Neural crest cell (in vitro differentiated cells): ENCODE measurements at regions not wholly inside any gene's neighbourhood (a gene's known extent, or its start where the extent isn't known, plus 50 kb on each side); places are given as distances from the start of the nearest gene placed in this dataset.

Source experiments
- DNase-seq: peaks from one replicate; pipeline ENCODE4 v3.0.0; 2021; ENCODE audit warnings: low read depth, mixed read lengths, low spot score
- H3K27ac Mint-ChIP-seq: one replicate; pipeline ENCODE4 v1.8.0; 2021; ENCODE audit warnings: mild to moderate bottlenecking, mixed read lengths; ENCODE audit not compliant: unreplicated experiment
- H3K27me3 Mint-ChIP-seq: 2 replicates; pipeline ENCODE4 v1.8.0; 2021; ENCODE audit warnings: low read depth, mild to moderate bottlenecking, mixed read lengths
- H3K36me3 Mint-ChIP-seq: 2 replicates; pipeline ENCODE4 v1.8.0; 2021; ENCODE audit warnings: low read depth, mild to moderate bottlenecking, mixed read lengths
- H3K4me1 Mint-ChIP-seq: 2 replicates; pipeline ENCODE4 v1.8.0; 2021; ENCODE audit warnings: mixed read lengths
- H3K4me3 Mint-ChIP-seq: one replicate; pipeline ENCODE4 v1.8.0; 2021; ENCODE audit warnings: mild to moderate bottlenecking, mixed read lengths
- H3K9me3 Mint-ChIP-seq: 2 replicates; pipeline ENCODE4 v1.8.0; 2021; ENCODE audit warnings: mixed read lengths
- TF ChIP-seq, protein P1 (sequence below): fragments of 200-600 bp; sonication (generic); conservative IDR thresholded peaks from 2 replicates; pipeline ENCODE4 v1.5.0; 2021; ENCODE audit warnings: antibody characterized with exemption, mild to moderate bottlenecking

GRCh38 chr2:187171318-187171717 lies 276.7 kb downstream of the CALCRL start:
- TF ChIP-seq, protein P1, sequence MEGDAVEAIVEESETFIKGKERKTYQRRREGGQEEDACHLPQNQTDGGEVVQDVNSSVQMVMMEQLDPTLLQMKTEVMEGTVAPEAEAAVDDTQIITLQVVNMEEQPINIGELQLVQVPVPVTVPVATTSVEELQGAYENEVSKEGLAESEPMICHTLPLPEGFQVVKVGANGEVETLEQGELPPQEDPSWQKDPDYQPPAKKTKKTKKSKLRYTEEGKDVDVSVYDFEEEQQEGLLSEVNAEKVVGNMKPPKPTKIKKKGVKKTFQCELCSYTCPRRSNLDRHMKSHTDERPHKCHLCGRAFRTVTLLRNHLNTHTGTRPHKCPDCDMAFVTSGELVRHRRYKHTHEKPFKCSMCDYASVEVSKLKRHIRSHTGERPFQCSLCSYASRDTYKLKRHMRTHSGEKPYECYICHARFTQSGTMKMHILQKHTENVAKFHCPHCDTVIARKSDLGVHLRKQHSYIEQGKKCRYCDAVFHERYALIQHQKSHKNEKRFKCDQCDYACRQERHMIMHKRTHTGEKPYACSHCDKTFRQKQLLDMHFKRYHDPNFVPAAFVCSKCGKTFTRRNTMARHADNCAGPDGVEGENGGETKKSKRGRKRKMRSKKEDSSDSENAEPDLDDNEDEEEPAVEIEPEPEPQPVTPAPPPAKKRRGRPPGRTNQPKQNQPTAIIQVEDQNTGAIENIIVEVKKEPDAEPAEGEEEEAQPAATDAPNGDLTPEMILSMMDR: no peak
- Mint-ChIP-seq H3K4me3 (no peak overlapping the region), H3K4me1 (peaks cover 21% of the 10 kb centered on the region), H3K27me3 (no peaks in the 10 kb centered on the region), H3K27ac (no peak overlapping the region), H3K36me3 (no peaks in the 10 kb centered on the region), H3K9me3 (peaks cover 5% of the 10 kb centered on the region)
- DNase-seq: no peak

DNA sequence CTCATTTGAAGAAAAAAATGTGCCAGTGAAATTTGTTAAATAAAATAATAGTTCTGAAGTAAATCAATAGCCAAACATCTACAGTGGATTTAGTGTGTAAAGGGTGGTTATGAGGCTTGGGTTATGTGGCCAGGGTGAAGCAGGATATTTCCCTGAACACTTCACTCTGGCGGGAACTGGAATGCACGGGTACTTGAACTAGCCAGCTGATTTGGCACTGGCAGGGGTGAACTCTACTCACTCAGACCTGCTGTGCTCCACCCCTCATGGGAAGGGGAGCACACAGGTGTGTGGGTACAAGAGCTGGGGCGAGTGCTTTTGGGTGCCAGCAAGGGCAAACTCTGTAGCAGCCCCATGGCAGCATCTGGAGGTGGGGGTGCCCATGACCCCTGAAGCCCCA lies 278.2 kb downstream of the CALCRL start:
- DNase-seq: no peak
- Mint-ChIP-seq H3K9me3 (peaks cover 5% of the 10 kb centered on the region), H3K27ac (no peak overlapping the region), H3K4me1 (peaks cover 21% of the 10 kb centered on the region), H3K36me3 (no peaks in the 10 kb centered on the region), H3K27me3 (no peaks in the 10 kb centered on the region), H3K4me3 (no peak overlapping the region)
- TF ChIP-seq, protein P1: no peak

DNA sequence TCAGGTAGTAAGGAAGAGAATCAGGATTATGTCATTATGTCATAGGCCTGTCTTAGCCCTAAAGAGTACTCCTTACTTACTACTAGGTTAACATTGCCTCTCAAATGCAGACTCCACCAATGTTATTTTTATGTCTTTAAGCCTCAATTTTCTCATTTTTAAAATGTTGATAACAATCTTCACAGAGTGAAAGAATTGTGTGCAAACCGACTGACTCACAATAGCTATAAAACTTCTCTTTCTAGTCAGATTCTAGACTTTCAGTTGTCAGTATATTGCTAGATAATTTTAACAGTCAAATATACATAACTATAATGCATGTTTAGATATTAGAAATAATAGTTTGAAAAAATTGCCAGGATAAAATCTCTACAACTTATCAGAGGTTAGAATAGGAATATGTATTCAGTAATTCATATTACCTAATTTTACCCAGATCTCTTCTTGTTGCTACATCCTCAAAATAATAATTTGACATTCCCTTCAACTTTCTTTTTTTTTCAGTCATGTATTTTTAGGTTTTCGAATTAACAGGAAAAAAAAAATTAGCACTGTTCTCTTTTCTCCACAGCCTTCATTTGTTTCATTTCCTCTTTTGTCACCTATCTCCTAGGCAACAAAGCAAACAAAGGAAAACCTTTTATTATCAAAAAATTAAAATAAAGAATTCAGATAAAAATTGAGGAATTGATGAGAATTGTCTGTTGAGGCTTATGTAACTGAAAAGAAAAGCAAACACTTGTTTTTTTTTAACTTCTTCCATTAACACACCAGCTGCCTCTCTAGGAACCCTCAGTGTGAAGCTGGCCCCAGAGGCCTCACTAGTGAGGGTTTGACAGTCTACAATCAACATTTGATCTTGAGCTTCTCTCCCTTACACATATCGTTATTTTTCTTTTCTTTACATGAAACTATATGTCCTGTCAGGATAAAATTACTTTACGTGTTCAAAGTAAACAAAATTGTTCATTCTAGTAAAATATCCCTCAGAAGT lies 279.0 kb downstream of the CALCRL start:
- no peak for DNase-seq
- TF ChIP-seq, protein P1: no peak
- Mint-ChIP-seq H3K36me3 (no peaks in the 10 kb centered on the region), H3K27me3 (no peaks in the 10 kb centered on the region), H3K4me1 (peaks cover 21% of the 10 kb centered on the region), H3K9me3 (peaks cover 3% of the 10 kb centered on the region), H3K27ac (no peak overlapping the region), H3K4me3 (no peak overlapping the region)

DNA sequence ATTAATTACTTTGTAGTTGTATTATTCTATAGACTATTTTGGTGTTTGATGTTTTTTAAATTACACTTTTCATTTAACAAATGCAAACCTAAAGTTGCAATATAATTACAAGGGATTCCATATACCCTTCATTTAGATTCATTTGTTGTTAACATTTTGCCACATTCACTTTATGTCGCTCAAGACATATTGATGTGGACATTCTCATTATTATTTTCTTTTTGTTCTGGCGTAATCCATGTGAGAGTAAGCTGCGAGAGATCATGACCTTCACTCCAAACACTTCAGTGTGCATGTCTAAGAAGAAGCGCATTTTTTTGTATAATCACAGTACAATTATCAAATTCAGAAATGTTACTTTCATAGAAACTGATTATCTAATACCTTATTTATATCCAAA lies 280.6 kb downstream of the CALCRL start:
- Mint-ChIP-seq H3K27ac (no peak overlapping the region), H3K36me3 (no peaks in the 10 kb centered on the region), H3K4me1 (peaks cover 21% of the 10 kb centered on the region), H3K4me3 (no peak overlapping the region), H3K27me3 (no peaks in the 10 kb centered on the region), H3K9me3 (peaks cover 3% of the 10 kb centered on the region)
- no peak for DNase-seq
- TF ChIP-seq, protein P1: no peak

- H3K4me1 Mint-ChIP-seq: peaks cover 18% of the 10 kb centered on the region
- H3K4me3 Mint-ChIP-seq: no peak overlapping the region
- no peak for DNase-seq
- no peak overlapping the region for H3K27ac Mint-ChIP-seq
- peaks cover under 1% of the 10 kb centered on the region for H3K9me3 Mint-ChIP-seq
- H3K27me3 Mint-ChIP-seq: no peaks in the 10 kb centered on the region
- H3K36me3 Mint-ChIP-seq: no peaks in the 10 kb centered on the region
- TF ChIP-seq, protein P1: no peak
Observed at GRCh38 chr2:187165936-187166610, 282.0 kb downstream of the CALCRL start.
